Retina (tissue), 1 donor: ENCODE measurements at regions not wholly inside any gene's neighbourhood (a gene's known extent, or its start where the extent isn't known, plus 50 kb on each side); places are given as distances from the start of the nearest gene placed in this dataset.
A peak's percentile ranks its signal among the peaks of the same experiment; 100 is the strongest.
"Not testable (repeated sequence)": the region's sequence is repeated elsewhere in the genome, so short reads cannot be mapped to it uniquely, and the experiment has no call there.

ENCODE experiments used
- DNase-seq: peaks from one replicate; pipeline ENCODE4 v3.0.0-alpha.2; 2016

GRCh38 chr13:73833325-73834070 lies 300.7 kb downstream of the KLF12 start:
- no peak for DNase-seq

DNA sequence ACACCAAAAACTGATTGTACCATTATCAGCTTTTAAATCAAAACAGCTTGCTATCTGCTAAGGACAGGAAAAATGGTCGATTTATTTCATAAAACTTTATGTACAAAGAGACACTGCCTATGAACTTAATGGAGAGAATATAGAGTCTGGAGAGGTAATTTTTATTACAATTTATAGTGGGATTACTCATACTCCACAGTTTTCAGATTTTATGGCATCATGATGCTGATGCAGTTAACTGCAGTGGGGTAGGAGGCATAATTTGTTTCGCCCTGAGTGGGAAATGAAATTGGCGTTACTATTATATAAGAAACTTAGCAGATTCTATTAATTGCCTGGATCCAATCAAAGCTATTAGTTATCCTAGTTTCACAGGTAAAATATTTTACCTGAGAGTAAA lies 301.4 kb downstream of the KLF12 start:
- DNase-seq, result no peak

DNA sequence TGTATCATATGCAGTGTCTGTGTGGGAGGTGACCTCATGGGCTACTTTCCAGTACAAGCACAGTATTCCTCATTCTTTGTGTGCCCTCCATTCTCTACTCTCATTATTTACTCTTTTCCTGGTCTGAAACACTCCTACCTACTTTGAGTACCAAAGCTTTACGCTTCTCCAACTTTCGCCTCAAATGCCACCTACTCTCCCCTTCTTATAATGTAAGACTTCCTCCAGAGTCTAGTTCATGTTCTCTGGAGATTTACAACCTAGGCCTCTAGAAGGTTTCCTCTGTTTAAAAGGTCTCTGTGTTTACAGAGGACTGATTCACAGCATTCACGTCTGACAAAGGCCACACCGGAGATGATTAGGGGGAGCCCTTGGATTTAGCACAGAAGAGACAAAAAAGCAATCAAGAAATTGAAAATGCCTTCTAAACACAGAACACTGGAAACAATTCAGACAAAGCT lies 302.0 kb downstream of the KLF12 start:
- no peak for DNase-seq

DNA sequence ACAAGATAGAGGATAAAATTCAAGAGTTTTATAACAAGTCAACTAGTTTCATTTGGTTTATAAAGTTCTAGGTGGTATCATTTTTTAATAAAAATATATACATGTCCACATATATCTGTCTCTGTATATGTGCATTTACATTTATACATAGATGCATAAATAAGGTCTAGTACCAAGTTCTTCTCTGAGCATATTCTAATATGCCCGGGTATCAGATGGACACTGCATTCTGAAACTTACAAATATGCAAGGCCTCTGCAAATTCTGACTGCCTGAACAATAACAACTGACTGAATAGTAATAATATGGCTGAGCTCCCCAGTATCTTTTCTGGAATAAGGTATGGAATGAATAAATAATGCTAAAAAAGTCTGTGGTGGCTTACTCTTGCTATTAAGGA lies 304.8 kb downstream of the KLF12 start:
- DNase-seq, result no peak

- DNase-seq, result no peak
These were observed 305.4 kb downstream of the KLF12 start for GRCh38 chr13:73828811-73829210.

- no peak for DNase-seq
These were observed 306.8 kb downstream of the KLF12 start for GRCh38 chr13:73827434-73827833.

DNA sequence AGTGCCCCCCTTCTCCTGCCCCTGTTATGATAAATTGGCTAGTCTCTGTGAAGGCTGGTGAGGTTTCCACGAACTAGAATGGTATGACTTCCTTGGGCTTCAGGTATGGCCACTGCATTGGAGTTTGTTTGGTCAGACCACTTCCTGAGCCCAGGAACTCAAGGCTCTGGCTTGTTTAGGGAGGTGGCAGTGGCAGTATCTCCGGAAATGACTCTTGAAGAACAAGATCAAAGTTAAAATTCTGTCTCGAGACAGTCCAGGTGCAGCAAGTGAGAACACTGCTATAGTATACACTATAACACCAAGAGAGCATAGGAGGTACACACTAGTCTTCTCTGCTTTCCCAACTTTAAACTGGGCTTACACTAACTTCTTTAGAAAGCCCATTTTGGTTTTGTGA lies 309.1 kb downstream of the KLF12 start:
- no peak for DNase-seq

DNA sequence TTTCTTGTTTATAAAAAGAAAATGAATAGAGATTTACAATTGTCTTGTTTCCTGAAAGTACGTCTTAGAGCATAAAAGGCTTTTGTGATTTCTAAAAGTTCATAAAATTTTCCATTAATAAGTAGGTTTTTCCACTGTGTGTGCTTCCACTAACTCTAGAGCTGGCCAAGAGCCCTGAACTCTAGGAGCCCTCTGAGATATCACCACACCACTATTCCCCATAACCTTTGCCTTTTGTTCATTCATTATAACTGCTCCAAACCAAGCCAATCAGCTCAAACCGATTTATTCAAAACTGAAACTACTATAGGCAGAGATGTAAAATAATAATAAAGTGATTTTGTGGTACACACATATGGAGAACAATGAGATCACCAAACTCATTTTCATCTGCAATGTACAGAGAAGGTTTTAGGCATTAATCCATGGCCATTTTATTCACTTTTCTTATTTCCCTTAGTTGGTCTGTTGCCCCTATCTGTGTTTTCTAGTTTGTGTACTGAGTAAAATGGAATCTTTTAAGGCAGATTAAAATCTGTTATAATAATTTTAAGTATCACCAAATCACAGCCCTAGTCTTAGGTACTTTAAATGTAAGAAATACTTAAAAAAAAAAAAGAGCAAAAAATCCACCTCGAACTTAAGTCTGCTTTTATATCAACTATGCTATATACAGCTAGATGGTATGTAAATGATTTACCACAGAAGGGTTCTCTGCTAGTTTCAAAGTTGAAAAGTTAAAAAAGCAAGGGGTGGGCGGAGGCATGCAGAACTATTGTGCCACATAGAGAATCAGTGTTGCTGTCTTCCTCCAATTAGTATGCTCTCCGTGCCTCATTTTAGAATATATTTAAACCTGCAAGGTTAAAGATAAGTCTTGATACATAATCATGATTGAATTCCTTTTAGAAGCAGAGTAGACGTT lies 311.3 kb downstream of the KLF12 start:
- DNase-seq, result no peak

DNA sequence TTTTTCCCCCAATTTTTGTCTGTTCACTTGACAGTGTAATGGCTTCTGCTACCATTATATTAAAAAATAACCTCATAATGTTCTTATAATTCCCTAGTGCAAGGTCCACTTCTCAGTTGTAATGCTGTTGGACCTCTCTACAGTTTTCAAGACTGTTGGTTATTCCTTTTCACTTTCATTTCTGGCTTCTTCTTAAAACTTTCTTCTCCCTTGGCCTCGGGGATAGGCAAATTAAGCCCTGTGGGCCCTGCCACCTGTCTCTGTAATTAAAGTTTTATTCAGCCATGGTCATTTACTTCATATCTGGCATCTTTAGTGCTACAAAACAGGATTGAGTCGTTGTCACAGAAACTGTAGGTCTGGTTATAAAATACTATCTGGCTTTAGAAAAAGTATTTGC lies 313.5 kb downstream of the KLF12 start:
- DNase-seq, result no peak

- no peak for DNase-seq
These were observed 313.9 kb downstream of the KLF12 start for GRCh38 chr13:73820285-73820684.

GRCh38 chr13:73819711-73820110 lies 314.5 kb downstream of the KLF12 start:
- no peak for DNase-seq

DNA sequence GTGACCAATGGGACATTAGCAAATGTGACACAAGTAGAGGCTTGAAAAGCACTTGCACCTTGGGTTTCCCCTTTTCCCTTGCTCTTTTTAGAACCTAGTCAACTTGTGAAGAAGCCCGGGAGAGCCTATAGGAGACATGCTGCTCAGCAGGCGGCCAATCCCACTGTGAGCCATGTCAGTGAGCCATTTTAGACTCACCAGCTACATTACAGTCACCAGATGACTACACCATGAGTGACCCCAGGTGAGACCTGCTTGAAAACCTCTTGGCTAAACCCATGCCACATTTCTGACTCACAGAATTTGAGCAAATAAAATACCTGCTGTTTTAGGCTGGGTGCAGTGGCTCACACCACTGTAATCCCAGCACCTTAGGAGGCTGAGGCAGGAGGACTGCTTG lies 317.5 kb downstream of the KLF12 start:
- DNase-seq, result no peak

- DNase-seq, result no peak
These were observed 318.4 kb downstream of the KLF12 start for GRCh38 chr13:73815796-73816195.

DNA sequence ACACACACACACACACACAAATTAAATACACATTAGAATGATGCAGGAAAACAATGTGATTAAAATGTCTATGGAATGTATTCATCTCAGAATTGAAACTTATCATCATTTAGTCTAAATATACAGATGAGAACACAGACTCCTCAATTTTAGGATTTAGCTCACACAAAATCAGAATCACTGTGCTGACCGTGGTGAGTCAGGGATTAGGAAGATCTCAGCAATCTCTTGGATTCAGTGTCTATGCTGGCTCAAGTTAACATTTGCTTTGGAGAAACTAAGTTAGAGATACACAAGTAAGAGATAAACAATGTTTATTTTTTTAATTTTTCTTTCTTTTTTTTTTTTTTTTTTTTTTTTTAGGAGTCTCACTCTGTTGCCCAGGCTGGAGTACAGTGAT lies 323.6 kb downstream of the KLF12 start:
- DNase-seq, result no peak

DNA sequence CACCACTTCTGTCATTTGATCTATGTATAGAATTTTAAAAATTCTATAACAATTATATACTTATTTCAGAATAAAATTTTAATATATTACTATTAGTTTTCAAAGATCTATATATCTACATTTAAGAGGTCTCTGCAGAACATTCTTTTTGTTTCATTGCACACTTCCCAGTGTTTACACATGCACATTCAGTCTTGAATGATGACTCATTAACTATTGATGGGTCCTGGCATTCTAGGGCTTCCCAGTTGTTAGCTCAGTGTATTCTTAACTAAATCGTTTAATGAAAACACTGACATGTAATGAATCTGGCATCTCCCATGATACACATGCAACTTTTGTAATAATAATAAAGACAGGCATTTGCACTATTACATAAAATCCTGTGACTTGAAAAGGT lies 324.6 kb downstream of the KLF12 start:
- no peak for DNase-seq

- DNase-seq, result no peak
These were observed 325.9 kb downstream of the KLF12 start for GRCh38 chr13:73808318-73808717.

GRCh38 chr13:73805326-73805958 lies 328.8 kb downstream of the KLF12 start:
- DNase-seq, result not testable (repeated sequence)

GRCh38 chr13:73803997-73804396 lies 330.2 kb downstream of the KLF12 start:
- DNase-seq, result no peak

- DNase-seq, result no peak
These were observed 334.2 kb downstream of the KLF12 start for GRCh38 chr13:73800011-73800410.

DNA sequence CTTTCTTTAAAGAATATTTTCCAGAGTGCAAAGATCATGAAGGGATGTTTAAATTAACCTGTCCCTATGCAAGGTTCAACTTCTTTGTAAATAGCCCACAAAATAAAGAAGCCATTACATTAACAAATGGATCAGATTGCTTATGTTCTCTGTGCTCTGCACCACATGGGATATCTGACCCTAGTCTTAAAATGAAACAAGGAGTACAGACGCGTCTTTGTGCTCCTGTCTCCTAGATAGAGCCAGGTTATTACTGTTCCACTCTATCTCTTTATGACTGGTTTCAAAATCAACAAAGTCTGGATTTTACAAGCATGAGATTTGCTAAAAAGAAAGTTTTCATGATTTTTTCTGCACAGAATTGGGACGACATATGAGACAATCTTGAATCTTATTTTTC lies 339.4 kb downstream of the KLF12 start:
- DNase-seq, result no peak

GRCh38 chr13:73793361-73793760 lies 340.8 kb downstream of the KLF12 start:
- no peak for DNase-seq

GRCh38 chr13:73792796-73793195 lies 341.4 kb downstream of the KLF12 start:
- DNase-seq, result peak; percentile 43
